ENCODE measurements at regions not wholly inside any gene's neighbourhood (a gene's known extent, or its start where the extent isn't known, plus 50 kb on each side); places are given as distances from the start of the nearest gene placed in this dataset.

DNA sequence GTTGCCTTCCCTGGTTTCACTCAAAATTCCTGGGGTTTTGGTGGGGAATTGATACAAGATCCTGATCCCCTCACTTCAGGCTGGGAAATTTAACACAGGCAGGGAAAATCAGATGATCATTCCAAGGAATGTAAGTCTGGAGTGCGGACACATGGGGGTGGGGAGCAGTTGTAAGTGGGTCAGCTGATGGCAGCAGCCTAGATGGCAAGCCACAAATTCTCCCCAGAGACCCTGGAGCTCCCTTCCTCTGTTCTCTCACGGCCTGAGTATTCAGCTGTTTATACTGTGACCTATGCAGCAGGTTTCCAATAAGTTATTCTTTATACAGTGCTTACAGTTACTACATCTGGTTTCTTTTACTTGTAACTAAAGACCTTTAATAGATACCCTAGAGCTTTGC lies 144.9 kb downstream of the SH3BGRL2 start:
- no peak for DNase-seq (ENCODE audit: low read depth in 2 of 3, low spot score in 2 of 3)

DNA sequence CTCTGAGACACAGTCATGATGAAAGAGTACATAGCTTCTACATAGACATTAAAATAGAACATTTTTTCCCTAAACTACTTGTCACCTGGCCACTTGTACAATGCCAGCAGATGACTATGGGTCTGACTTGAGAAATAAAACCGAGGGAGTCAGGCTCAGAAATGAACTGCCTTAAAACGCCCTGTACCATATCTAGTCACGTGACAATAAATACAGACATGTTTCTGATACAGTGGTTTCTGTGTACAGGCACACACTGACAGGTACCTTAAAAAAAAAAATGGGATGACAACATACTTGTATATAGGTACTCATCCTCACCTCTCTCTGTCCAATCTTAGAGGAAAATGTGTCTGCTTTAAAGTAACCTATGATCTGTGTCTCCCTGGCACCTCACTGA lies 144.1 kb downstream of the SH3BGRL2 start:
- no peak for DNase-seq (ENCODE audit: low read depth in 2 of 3, low spot score in 2 of 3)

DNA sequence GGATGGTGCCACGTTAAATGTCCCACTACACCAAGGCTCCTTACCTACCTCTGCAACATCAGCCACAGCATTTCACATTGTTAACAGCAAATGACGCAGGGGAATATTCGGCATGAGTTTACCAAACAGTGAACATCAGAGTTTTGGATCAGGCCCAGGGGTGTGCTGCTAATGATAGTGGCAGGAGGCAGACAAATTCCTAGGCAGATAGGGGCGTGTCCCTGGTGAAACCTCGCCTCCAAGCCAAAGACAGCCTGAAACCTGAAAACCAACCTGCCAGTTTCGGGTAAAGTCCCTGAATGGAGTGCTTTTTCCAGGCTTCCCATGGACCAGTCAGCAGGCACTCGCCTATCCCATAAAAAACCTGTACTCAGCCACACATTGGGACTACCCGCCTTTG lies 133.6 kb downstream of the SH3BGRL2 start:
- DNase-seq (ENCODE audit: low read depth in 2 of 3, low spot score in 2 of 3): no peak

DNA sequence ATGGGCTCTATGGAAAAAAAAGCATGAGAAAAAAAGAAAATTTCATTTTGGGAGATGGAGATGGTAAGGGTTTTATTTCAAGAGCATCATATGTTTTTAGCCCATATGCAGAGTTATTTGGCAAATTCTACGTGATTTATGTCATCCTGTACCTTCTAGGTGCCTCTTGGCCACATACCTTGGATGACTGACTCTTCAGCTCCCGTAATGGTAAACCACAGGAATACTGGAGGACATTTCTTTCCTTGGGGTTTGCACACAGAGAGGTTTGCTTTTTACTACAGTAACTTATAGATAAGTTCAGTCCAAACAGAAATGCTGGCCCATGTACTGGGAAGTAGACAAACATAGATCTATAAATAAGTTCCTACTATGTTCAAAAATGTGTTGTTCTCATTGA lies 132.2 kb downstream of the SH3BGRL2 start:
- DNase-seq (ENCODE audit: low read depth in 2 of 3, low spot score in 2 of 3): no peak

DNA sequence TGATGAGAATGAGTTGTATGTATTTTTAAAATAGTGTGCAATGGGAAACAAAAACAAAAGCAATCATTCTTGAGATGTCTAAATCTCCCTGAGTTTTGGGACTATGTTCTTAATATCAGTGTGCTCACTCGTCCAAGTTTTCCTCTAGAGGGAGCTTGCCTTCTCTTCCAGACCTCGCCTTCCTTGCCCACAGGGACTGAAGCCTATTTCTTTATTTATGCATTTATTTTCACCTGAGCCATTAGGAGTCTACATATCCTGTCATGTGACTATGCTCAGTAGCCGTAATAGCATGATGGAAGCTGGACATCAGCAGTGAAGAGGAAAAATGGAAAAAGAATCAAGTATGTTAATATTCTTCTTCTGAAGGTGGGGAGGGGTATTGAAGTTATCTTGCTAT lies 131.2 kb downstream of the SH3BGRL2 start:
- no peak for DNase-seq (ENCODE audit: low read depth in 2 of 3, low spot score in 2 of 3)

DNA sequence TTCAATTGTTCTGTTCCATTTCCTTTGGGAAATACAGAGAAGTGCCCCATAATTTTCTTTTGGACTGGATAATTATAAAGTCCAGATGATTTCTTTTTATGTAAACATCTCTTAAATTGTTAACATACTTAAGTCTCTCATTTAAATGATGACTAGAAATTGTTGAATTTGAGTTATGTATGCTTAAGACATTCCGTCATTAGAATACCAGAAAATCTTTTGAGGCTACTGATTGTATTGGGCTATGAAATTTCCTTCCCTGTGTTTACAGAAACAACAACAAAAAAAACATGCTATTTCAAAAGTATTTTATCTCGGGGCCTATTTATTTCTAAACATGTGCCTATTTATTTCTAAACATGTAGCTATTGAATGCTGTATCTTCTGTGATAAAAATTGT lies 125.4 kb downstream of the SH3BGRL2 start:
- no peak for DNase-seq (ENCODE audit: low read depth in 2 of 3, low spot score in 2 of 3)

DNA sequence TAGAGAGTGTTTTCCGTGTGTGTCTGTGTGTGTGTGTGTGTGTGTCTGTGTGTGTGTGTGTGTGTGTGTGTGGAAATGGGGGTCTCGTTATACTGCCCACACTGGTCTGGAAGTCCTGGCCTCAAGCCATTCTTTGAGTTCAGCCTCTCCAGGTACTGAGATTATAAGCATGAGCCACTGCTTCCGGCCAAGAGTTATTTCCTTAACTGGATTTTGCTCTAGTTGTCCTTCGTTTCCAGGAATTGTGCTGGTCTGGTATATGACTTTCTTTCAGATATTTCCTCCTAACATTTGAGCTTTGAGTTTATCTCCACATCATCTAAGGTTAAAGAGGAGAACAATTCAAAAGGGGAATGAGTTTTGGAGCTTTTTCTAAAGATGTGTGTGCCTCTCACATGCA lies 124.8 kb downstream of the SH3BGRL2 start:
- no peak for DNase-seq (ENCODE audit: low read depth in 2 of 3, low spot score in 2 of 3)
